ENCODE measurements at regions not wholly inside any gene's neighbourhood (a gene's known extent, or its start where the extent isn't known, plus 50 kb on each side); places are given as distances from the start of the nearest gene placed in this dataset.
"Not testable (repeated sequence)": the region's sequence is repeated elsewhere in the genome, so short reads cannot be mapped to it uniquely, and the experiment has no call there.

- TF ChIP-seq, protein P1, sequence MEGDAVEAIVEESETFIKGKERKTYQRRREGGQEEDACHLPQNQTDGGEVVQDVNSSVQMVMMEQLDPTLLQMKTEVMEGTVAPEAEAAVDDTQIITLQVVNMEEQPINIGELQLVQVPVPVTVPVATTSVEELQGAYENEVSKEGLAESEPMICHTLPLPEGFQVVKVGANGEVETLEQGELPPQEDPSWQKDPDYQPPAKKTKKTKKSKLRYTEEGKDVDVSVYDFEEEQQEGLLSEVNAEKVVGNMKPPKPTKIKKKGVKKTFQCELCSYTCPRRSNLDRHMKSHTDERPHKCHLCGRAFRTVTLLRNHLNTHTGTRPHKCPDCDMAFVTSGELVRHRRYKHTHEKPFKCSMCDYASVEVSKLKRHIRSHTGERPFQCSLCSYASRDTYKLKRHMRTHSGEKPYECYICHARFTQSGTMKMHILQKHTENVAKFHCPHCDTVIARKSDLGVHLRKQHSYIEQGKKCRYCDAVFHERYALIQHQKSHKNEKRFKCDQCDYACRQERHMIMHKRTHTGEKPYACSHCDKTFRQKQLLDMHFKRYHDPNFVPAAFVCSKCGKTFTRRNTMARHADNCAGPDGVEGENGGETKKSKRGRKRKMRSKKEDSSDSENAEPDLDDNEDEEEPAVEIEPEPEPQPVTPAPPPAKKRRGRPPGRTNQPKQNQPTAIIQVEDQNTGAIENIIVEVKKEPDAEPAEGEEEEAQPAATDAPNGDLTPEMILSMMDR (IDR thresholded peaks at IDR 0.05; ENCODE audit: borderline replicate concordance, extremely low read depth, low read length, poor library complexity, severe bottlenecking) = not testable (repeated sequence)
- TF ChIP-seq EZH2 (IDR thresholded peaks at IDR 0.05; ENCODE audit: borderline replicate concordance, low read depth, low read length, severe bottlenecking) = not testable (repeated sequence)
Observed at GRCh38 chr21:10346249-10346648, 175.1 kb upstream of the TPTE start.
